OCI-LY1 (cell line): ENCODE measurements at regions not wholly inside any gene's neighbourhood (a gene's known extent, or its start where the extent isn't known, plus 50 kb on each side); places are given as distances from the start of the nearest gene placed in this dataset.

Experiments used
- H2AFZ ChIP-seq: fragments of 200-600 bp; sonication (generic), shearing (Covaris generic); 2 replicates; pipeline ENCODE4 v1.6.0; 2014; ENCODE audit warnings: antibody characterized with exemption, mild to moderate bottlenecking, low read length
- H3F3A ChIP-seq: fragments of 200-600 bp; sonication (generic), shearing (Covaris generic); 2 replicates; pipeline ENCODE4 v1.6.0; 2014; ENCODE audit warnings: mild to moderate bottlenecking, antibody characterized with exemption, low read length, moderate library complexity; ENCODE audit not compliant: insufficient read depth
- H3K27ac ChIP-seq: fragments of 200-600 bp; sonication (generic); 2 replicates; pipeline ENCODE4 v1.5.1; 2014; ENCODE audit warnings: low read length, mixed run types, mild to moderate bottlenecking, low read depth; ENCODE audit not compliant: poor library complexity, severe bottlenecking
- H3K27me3 ChIP-seq: fragments of 200-600 bp; sonication (generic); 2 replicates; pipeline ENCODE4 v1.6.0; 2014; ENCODE audit warnings: antibody characterized with exemption, mild to moderate bottlenecking, low read length, moderate library complexity; ENCODE audit not compliant: insufficient read depth
- H3K36me3 ChIP-seq: fragments of 200-600 bp; sonication (generic); 2 replicates; pipeline ENCODE4 v1.6.1; 2014; ENCODE audit warnings: mild to moderate bottlenecking, antibody characterized with exemption, low read length, moderate library complexity, mixed read lengths; ENCODE audit not compliant: insufficient read depth
- H3K4me1 ChIP-seq: fragments of 200-600 bp; sonication (generic); 2 replicates; pipeline ENCODE4 v1.5.1; 2014; ENCODE audit warnings: mild to moderate bottlenecking, low read length, moderate library complexity; ENCODE audit not compliant: insufficient read depth, severe bottlenecking
- H3K4me2 ChIP-seq: fragments of 200-600 bp; sonication (generic), shearing (Covaris generic); 2 replicates; pipeline ENCODE4 v1.6.1; 2014; ENCODE audit warnings: low read length
- H3K4me3 ChIP-seq: fragments of 200-600 bp; sonication (generic); 2 replicates; pipeline ENCODE4 v1.5.1; 2014; ENCODE audit warnings: low read length, low read depth, mild to moderate bottlenecking, mixed read lengths; ENCODE audit not compliant: poor library complexity, severe bottlenecking
- H3K79me2 ChIP-seq: fragments of 200-600 bp; shearing (Covaris generic); 2 replicates; pipeline ENCODE4 v1.6.1; 2016; ENCODE audit warnings: mixed run types, low read length, mixed read lengths; ENCODE audit not compliant: insufficient read depth
- H3K9ac ChIP-seq: fragments of 200-600 bp; sonication (generic), shearing (Covaris generic); 2 replicates; pipeline ENCODE4 v1.6.1; 2014; ENCODE audit warnings: mild to moderate bottlenecking, low read length, mixed read lengths
- H3K9me2 ChIP-seq: fragments of 200-600 bp; sonication (generic), shearing (Covaris generic); 2 replicates; pipeline ENCODE4 v1.6.1; 2014; ENCODE audit warnings: low read depth, mild to moderate bottlenecking, low read length, mixed read lengths
- H3K9me3 ChIP-seq: fragments of 200-600 bp; shearing (Covaris generic); 2 replicates; pipeline ENCODE4 v1.6.1; 2014; ENCODE audit warnings: low read length, mixed read lengths
- H4K20me1 ChIP-seq: fragments of 200-600 bp; sonication (generic), shearing (Covaris generic); 2 replicates; pipeline ENCODE4 v1.6.0; 2016; ENCODE audit warnings: mild to moderate bottlenecking, low read length; ENCODE audit not compliant: insufficient read depth
- EZH2 ChIP-seq: fragments of 200-600 bp; sonication (generic), shearing (Covaris generic); IDR thresholded peaks from 2 replicates; pipeline ENCODE4 v1.8.0; 2017; ENCODE audit warnings: borderline replicate concordance, mixed run types, mild to moderate bottlenecking, antibody characterized with exemption, low read length, moderate library complexity, mixed read lengths
- TF ChIP-seq, protein P1 (sequence below): fragments of 200-600 bp; sonication (generic), shearing (Covaris generic); IDR thresholded peaks from 2 replicates; pipeline ENCODE4 v1.5.1; 2017; ENCODE audit warnings: mild to moderate bottlenecking, antibody characterized with exemption, low read length, moderate library complexity, mixed read lengths

DNA sequence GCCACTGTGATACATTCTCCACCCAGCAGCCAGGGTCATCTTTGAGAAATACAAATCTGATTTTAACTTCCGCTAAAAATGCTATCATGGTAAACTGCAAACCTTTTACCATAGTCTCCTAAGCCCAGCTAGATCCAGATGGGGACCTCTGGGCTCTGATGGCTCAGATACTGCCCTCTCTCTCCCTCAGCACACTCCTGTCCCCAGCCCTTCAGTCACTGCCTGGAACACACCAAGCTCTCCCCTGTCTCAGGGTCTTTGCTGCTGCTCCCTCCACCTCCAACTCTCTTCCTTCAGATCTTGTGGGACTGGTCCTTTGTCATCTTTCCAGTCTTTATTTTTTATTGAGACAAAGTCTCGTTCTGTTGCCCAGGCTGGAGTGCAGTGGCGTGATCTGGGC lies 65.1 kb downstream of the SPRY4 start:
- H3K9me2 ChIP-seq, result no peaks in the 10 kb centered on the region
- H2AFZ ChIP-seq, result no peak overlapping the region
- H3K27me3 ChIP-seq, result no peaks in the 10 kb centered on the region
- no peaks in the 10 kb centered on the region for H3K4me1 ChIP-seq
- TF ChIP-seq, protein P1, sequence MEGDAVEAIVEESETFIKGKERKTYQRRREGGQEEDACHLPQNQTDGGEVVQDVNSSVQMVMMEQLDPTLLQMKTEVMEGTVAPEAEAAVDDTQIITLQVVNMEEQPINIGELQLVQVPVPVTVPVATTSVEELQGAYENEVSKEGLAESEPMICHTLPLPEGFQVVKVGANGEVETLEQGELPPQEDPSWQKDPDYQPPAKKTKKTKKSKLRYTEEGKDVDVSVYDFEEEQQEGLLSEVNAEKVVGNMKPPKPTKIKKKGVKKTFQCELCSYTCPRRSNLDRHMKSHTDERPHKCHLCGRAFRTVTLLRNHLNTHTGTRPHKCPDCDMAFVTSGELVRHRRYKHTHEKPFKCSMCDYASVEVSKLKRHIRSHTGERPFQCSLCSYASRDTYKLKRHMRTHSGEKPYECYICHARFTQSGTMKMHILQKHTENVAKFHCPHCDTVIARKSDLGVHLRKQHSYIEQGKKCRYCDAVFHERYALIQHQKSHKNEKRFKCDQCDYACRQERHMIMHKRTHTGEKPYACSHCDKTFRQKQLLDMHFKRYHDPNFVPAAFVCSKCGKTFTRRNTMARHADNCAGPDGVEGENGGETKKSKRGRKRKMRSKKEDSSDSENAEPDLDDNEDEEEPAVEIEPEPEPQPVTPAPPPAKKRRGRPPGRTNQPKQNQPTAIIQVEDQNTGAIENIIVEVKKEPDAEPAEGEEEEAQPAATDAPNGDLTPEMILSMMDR, result no peak
- no peak for TF ChIP-seq EZH2
- H3K9ac ChIP-seq, result no peak overlapping the region
- H4K20me1 ChIP-seq, result no peaks in the 10 kb centered on the region
- H3K9me3 ChIP-seq, result no peaks in the 10 kb centered on the region
- H3K27ac ChIP-seq, result no peak overlapping the region
- H3K4me3 ChIP-seq, result no peak overlapping the region
- no peaks in the 10 kb centered on the region for H3K36me3 ChIP-seq
- H3K4me2 ChIP-seq, result no peak overlapping the region
- no peaks in the 10 kb centered on the region for H3K79me2 ChIP-seq
- no peaks in the 10 kb centered on the region for H3F3A ChIP-seq

DNA sequence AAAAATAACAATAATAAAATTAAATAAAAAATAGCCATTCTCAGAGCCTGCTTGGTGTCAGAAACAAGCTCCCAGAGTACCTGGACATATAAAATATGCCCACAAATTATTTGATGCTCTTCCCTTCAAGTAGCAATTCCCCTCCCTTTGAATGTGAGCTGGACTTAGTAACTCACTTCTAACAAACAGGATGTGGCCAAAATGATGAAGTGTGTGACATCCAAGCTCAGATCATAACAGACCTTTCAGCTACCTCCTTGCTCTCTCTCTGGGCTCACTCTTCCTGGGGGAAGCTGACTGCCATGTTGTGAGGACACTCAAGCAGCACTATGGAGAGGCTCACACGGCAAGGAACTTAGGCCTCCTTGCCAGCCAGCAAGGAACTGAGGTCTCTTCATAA lies 69.0 kb downstream of the SPRY4 start:
- no peak overlapping the region for H3K9ac ChIP-seq
- no peaks in the 10 kb centered on the region for H4K20me1 ChIP-seq
- no peak overlapping the region for H3K4me3 ChIP-seq
- no peaks in the 10 kb centered on the region for H3K4me1 ChIP-seq
- H3K27ac ChIP-seq, result no peak overlapping the region
- H3K36me3 ChIP-seq, result no peaks in the 10 kb centered on the region
- no peaks in the 10 kb centered on the region for H3K27me3 ChIP-seq
- no peaks in the 10 kb centered on the region for H3K9me2 ChIP-seq
- no peak overlapping the region for H3K4me2 ChIP-seq
- no peaks in the 10 kb centered on the region for H3K79me2 ChIP-seq
- no peaks in the 10 kb centered on the region for H3K9me3 ChIP-seq
- H3F3A ChIP-seq, result no peaks in the 10 kb centered on the region
- TF ChIP-seq EZH2, result no peak
- TF ChIP-seq, protein P1, result no peak
- H2AFZ ChIP-seq, result no peak overlapping the region

DNA sequence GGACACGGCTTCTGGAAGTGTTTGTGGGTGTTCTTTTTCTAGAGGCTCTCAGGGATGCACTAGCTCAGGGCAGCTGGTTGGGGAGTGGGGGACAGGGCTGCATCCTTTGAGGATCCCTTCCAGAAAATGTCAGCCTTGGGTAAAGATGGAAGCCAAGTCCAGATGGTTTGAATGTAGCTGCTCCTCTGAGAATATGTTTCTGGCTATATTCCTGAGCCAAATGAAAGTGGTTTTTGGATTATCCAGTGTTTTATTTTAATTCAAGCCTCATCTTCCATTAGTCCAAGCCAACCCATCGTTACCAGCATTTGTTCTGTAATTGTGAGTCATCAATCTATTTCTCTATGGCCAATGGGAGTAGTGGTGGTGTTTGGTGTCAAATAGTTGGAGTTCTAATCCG lies 70.4 kb downstream of the SPRY4 start:
- H4K20me1 ChIP-seq, result no peaks in the 10 kb centered on the region
- no peaks in the 10 kb centered on the region for H3K27me3 ChIP-seq
- H3K9ac ChIP-seq, result no peak overlapping the region
- TF ChIP-seq, protein P1, result no peak
- no peak for TF ChIP-seq EZH2
- no peaks in the 10 kb centered on the region for H3K36me3 ChIP-seq
- H3K27ac ChIP-seq, result no peak overlapping the region
- H3K9me3 ChIP-seq, result no peaks in the 10 kb centered on the region
- no peaks in the 10 kb centered on the region for H3K79me2 ChIP-seq
- no peaks in the 10 kb centered on the region for H3F3A ChIP-seq
- H3K9me2 ChIP-seq, result no peaks in the 10 kb centered on the region
- no peak overlapping the region for H3K4me3 ChIP-seq
- no peak overlapping the region for H3K4me2 ChIP-seq
- H2AFZ ChIP-seq, result no peak overlapping the region
- no peaks in the 10 kb centered on the region for H3K4me1 ChIP-seq
